ENCODE measurements at regions not wholly inside any gene's neighbourhood (a gene's known extent, or its start where the extent isn't known, plus 50 kb on each side); places are given as distances from the start of the nearest gene placed in this dataset.

DNA sequence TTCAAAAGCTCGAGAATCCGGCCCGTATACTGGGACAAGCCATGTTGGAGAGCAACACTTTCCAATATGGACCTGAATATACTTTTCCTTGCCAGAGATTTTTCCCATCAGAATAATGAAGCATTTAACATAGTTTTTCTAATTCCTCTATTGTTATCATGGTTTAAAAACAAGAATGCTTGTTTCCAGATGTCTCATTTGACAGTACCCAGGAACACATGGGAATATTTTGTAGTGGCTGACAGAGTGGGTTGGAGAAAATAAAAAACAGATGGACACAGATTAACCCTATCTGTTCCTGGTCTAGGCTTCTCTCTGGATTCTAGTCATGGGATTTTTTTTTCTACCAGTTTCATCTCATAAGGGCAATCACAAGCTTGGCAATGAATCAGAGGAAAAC lies 164.8 kb upstream of the CEP162 start:
- Histone ChIP-seq H3K9me2 (replicated peaks; ENCODE audit: insufficient read depth) (no peaks in the 10 kb centered on the region), H3K36me3 (replicated peaks; ENCODE audit: insufficient read depth, low read depth) (no peaks in the 10 kb centered on the region), H2AFZ (no peak overlapping the region), H3K4me3 (no peak overlapping the region), H3K27me3 (no peaks in the 10 kb centered on the region), H3K79me2 (no peaks in the 10 kb centered on the region), H3K9me3 (ENCODE audit: low read depth) (no peaks in the 10 kb centered on the region), H3K4me2 (no peak overlapping the region), H3K4me1 (ENCODE audit: insufficient read depth) (no peaks in the 10 kb centered on the region), H4K20me1 (ENCODE audit: insufficient read depth, poor library complexity, severe bottlenecking) (no peaks in the 10 kb centered on the region), H3K27ac (no peak overlapping the region)
- DNase-seq (ENCODE audit: low spot score) = no peak
- no peak for TF ChIP-seq EZH2 (IDR thresholded peaks at IDR 0.05; ENCODE audit: borderline replicate concordance)
- TF ChIP-seq, protein P1, sequence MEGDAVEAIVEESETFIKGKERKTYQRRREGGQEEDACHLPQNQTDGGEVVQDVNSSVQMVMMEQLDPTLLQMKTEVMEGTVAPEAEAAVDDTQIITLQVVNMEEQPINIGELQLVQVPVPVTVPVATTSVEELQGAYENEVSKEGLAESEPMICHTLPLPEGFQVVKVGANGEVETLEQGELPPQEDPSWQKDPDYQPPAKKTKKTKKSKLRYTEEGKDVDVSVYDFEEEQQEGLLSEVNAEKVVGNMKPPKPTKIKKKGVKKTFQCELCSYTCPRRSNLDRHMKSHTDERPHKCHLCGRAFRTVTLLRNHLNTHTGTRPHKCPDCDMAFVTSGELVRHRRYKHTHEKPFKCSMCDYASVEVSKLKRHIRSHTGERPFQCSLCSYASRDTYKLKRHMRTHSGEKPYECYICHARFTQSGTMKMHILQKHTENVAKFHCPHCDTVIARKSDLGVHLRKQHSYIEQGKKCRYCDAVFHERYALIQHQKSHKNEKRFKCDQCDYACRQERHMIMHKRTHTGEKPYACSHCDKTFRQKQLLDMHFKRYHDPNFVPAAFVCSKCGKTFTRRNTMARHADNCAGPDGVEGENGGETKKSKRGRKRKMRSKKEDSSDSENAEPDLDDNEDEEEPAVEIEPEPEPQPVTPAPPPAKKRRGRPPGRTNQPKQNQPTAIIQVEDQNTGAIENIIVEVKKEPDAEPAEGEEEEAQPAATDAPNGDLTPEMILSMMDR (IDR thresholded peaks at IDR 0.05; ENCODE audit: poor library complexity) = no peak
- 56% methylated on average over 3 of the region's 3 CpGs for WGBS (ENCODE audit: low lambda C conversion rate, missing lambda C conversion rate)

DNA sequence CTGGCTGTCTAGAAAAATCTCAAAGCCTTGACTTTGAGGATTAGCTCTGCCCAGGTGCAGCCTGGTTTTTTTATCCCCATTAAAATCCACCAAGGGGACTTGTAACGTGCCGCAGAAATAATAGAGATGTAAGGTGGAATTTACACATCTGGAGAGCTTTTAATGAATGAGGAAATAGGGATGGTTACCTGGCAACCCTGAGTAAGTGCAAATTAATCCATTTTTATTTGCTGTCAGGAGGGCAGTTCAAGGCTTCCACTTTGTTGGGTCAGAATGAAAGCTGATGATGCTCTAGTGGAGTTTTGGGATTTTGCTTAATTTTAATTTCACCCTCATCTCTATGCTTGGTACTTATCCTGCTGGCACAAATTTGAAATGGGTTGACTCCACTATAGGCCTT lies 163.4 kb upstream of the CEP162 start:
- H3K4me2 ChIP-seq = no peak overlapping the region
- H2AFZ ChIP-seq = no peak overlapping the region
- 60% methylated on average over 2 of the region's 2 CpGs for WGBS (ENCODE audit: low lambda C conversion rate, missing lambda C conversion rate)
- peaks cover 4% of the 10 kb centered on the region for H3K9me3 ChIP-seq (ENCODE audit: low read depth)
- H4K20me1 ChIP-seq (ENCODE audit: insufficient read depth, poor library complexity, severe bottlenecking) = no peaks in the 10 kb centered on the region
- TF ChIP-seq, protein P1 (IDR thresholded peaks at IDR 0.05; ENCODE audit: poor library complexity) = no peak
- TF ChIP-seq EZH2 (IDR thresholded peaks at IDR 0.05; ENCODE audit: borderline replicate concordance) = no peak
- TF ChIP-seq EZH2phosphoT487 (IDR thresholded peaks at IDR 0.05; ENCODE audit: low read depth, severe bottlenecking, unreplicated experiment) = no peak
- H3K9me2 ChIP-seq (replicated peaks; ENCODE audit: insufficient read depth) = no peaks in the 10 kb centered on the region
- H3K27me3 ChIP-seq = no peaks in the 10 kb centered on the region
- no peak overlapping the region for H3K4me3 ChIP-seq
- H3K79me2 ChIP-seq = no peaks in the 10 kb centered on the region
- DNase-seq (ENCODE audit: low spot score) = no peak
- H3K36me3 ChIP-seq (replicated peaks; ENCODE audit: insufficient read depth, low read depth) = no peaks in the 10 kb centered on the region
- no peaks in the 10 kb centered on the region for H3K4me1 ChIP-seq (ENCODE audit: insufficient read depth)
- no peak overlapping the region for H3K27ac ChIP-seq

DNA sequence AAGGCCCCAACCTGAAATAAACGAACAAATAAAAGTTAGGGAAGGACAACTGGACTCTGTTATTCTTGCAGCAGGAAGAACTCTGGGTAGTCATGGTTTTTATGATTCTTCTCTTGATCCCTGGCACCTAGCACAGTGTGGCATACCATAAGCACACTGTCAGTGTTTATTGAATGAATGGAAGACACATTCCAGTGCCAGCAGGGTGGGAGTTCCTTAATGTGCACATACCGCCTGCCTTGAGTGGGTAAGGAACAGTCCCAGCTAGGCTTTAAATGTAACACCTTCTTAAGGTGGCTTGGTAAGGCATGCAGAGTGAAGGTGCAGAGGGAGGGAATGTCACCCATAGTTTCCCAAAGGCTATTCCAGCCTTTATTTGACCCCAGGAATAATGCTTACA lies 162.9 kb upstream of the CEP162 start:
- H3K4me3 ChIP-seq = no peak overlapping the region
- H3K9me3 ChIP-seq (ENCODE audit: low read depth) = peaks cover 4% of the 10 kb centered on the region
- DNase-seq (ENCODE audit: low spot score) = no peak
- H3K79me2 ChIP-seq = no peaks in the 10 kb centered on the region
- 75% methylated on average over 2 of the region's 2 CpGs for WGBS (ENCODE audit: low lambda C conversion rate, missing lambda C conversion rate)
- no peaks in the 10 kb centered on the region for H3K36me3 ChIP-seq (replicated peaks; ENCODE audit: insufficient read depth, low read depth)
- no peak overlapping the region for H3K27ac ChIP-seq
- H2AFZ ChIP-seq = no peak overlapping the region
- no peaks in the 10 kb centered on the region for H3K27me3 ChIP-seq
- no peaks in the 10 kb centered on the region for H4K20me1 ChIP-seq (ENCODE audit: insufficient read depth, poor library complexity, severe bottlenecking)
- H3K4me2 ChIP-seq = no peak overlapping the region
- no peaks in the 10 kb centered on the region for H3K4me1 ChIP-seq (ENCODE audit: insufficient read depth)
- TF ChIP-seq EZH2phosphoT487 (IDR thresholded peaks at IDR 0.05; ENCODE audit: low read depth, severe bottlenecking, unreplicated experiment) = no peak
- no peak for TF ChIP-seq EZH2 (IDR thresholded peaks at IDR 0.05; ENCODE audit: borderline replicate concordance)
- TF ChIP-seq, protein P1 (IDR thresholded peaks at IDR 0.05; ENCODE audit: poor library complexity) = no peak
- H3K9me2 ChIP-seq (replicated peaks; ENCODE audit: insufficient read depth) = no peaks in the 10 kb centered on the region

DNA sequence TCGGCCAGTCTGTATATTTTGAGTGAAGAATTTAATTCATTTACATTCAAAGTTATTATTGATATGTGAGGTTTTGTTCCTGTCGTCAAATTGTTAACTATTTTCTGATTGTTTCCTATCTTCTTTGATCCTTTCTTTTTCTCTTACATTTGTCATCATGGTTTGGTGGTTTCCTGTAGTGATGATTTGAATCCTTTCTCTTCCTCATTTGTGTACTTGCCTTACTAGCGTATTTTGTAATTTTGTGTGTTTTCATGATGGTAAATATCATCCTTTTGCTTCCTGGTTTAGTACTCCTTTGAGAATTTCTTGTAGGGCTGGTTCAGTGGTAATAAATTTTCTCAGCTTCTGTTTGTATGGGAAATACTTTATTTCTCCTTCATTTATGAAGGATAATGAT lies 151.7 kb upstream of the CEP162 start:
- Histone ChIP-seq H3K9me3 (ENCODE audit: low read depth) (no peaks in the 10 kb centered on the region), H3K79me2 (no peaks in the 10 kb centered on the region), H4K20me1 (ENCODE audit: insufficient read depth, poor library complexity, severe bottlenecking) (no peaks in the 10 kb centered on the region), H3K27me3 (no peaks in the 10 kb centered on the region), H3K4me1 (ENCODE audit: insufficient read depth) (no peaks in the 10 kb centered on the region), H2AFZ (no peak overlapping the region), H3K9me2 (replicated peaks; ENCODE audit: insufficient read depth) (no peaks in the 10 kb centered on the region), H3K36me3 (replicated peaks; ENCODE audit: insufficient read depth, low read depth) (no peaks in the 10 kb centered on the region), H3K4me3 (no peak overlapping the region), H3K4me2 (no peak overlapping the region), H3K27ac (no peak overlapping the region)
- no peak for DNase-seq (ENCODE audit: low spot score)
- 93% methylated on average over 3 of the region's 3 CpGs for WGBS (ENCODE audit: low lambda C conversion rate, missing lambda C conversion rate)
- TF ChIP-seq, protein P1 (IDR thresholded peaks at IDR 0.05; ENCODE audit: poor library complexity) = no peak
- TF ChIP-seq EZH2phosphoT487 (IDR thresholded peaks at IDR 0.05; ENCODE audit: low read depth, severe bottlenecking, unreplicated experiment) = no peak
- no peak for TF ChIP-seq EZH2 (IDR thresholded peaks at IDR 0.05; ENCODE audit: borderline replicate concordance)

All from hepatocyte (in vitro differentiated cells).